Inferior parietal cortex (tissue), 1 donor: ENCODE measurements at regions not wholly inside any gene's neighbourhood (a gene's known extent, or its start where the extent isn't known, plus 50 kb on each side); places are given as distances from the start of the nearest gene placed in this dataset.

ENCODE experiments used
- DNase-seq: peaks from one replicate; pipeline ENCODE4 v3.0.0-alpha.2; 2016; ENCODE audit errors: extremely low spot score

GRCh38 chr15:69737916-69738315, 285.3 kb downstream of the RPLP1 start:
- DNase-seq = no peak

GRCh38 chr15:69740684-69741083, 288.1 kb downstream of the RPLP1 start:
- DNase-seq = no peak

DNA sequence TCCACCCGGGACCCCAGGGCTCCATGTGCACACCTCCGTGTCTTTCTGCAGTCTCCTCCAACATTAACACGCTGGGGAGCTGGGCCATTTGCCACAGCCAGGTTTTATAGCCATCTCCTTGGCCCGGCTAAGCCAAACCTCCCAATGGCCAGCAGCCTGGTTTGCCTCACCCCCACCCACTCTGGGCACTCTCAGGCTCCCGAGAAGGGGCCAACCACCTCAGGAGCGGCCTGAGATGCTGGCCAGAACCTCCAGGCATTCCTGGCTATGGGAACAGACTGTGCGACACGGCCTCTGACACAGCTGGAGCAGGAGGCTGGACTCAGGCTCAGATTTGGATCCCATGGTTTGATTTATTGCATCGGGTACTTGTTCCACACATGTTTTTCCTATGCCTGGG, 289.7 kb downstream of the RPLP1 start:
- DNase-seq = no peak

GRCh38 chr15:69743091-69743490, 290.5 kb downstream of the RPLP1 start:
- no peak for DNase-seq

GRCh38 chr15:69744391-69745162, 292.0 kb downstream of the RPLP1 start:
- no peak for DNase-seq

GRCh38 chr15:69747193-69747592, 294.6 kb downstream of the RPLP1 start:
- no peak for DNase-seq

GRCh38 chr15:69748131-69748530, 295.5 kb downstream of the RPLP1 start:
- peak; percentile 24 for DNase-seq

DNA sequence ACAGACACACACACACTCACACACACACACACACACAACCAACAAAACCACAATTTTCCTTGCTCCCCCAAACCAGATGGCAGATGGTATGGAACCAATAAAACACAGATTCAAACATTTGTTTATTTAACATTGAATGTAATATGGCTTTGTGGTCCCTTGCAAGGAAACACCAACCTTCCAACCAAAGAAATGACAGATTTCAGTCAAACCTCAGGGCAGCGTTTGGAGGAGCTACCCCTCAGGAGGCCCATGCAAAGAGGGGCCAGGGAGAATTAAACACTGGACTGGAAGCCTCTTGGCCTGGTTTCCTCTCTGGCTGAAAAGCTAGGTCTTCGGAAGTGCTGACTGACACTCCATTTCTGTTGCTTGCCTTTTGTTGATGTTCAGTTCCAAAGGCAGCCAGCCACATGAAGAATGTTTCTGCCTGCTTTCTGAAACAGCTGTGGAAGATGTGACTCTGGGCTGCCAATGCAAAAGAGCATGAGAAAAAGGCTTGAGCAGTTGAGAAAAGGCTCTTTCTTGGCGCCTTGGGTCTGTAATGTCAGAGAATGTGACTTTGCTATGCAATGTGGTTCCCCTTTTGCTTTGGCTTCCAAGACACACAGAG, 296.1 kb downstream of the RPLP1 start:
- peak; percentile 15 for DNase-seq

DNA sequence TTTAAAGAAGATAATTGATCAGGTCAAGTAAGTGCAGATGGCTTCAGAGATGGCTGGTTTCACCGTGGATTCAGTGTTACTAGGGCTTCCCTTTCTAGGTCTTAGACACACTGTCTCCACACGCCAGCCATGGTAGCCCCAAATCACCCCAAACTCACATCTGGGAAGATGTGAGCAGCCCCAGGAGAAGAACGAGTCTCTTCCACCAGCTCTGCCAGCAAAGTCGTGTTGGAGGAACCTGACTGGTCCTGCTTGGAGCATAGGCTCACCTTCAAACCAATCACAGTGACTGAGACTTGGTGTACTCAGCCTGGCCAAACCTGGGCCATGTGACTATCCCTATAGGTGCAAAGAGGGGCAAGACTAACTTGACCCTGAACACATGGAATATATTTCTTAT, 296.7 kb downstream of the RPLP1 start:
- no peak for DNase-seq

GRCh38 chr15:69749797-69750196, 297.2 kb downstream of the RPLP1 start:
- no peak for DNase-seq

- no peak for DNase-seq
Measured at GRCh38 chr15:69750253-69750652, 297.6 kb downstream of the RPLP1 start.

- no peak for DNase-seq
Measured at GRCh38 chr15:69751147-69751546, 298.5 kb downstream of the RPLP1 start.

GRCh38 chr15:69751566-69751965, 298.9 kb downstream of the RPLP1 start:
- no peak for DNase-seq

DNA sequence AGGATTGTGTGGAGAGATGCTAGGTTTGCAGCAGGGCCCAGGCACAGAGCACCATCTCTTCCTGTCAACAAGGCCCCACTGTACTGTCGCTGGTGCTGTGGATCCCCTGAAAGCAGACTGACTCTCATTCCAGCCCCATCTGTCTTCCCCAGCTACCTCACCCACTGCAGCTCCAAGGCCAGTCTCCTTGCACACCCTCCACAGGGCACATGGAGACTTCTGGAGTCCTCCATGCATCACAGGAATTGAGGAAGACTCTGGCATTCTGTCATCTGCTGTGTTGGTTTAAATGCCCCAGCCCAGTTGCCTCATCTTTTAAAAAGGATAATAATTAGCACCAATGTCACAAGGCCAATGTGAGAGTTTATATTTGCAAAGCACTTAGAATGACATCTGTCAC, 301.2 kb downstream of the RPLP1 start:
- no peak for DNase-seq

- DNase-seq = no peak
Measured at GRCh38 chr15:69754313-69754712, 301.7 kb downstream of the RPLP1 start.

GRCh38 chr15:69755551-69756310, 303.1 kb downstream of the RPLP1 start:
- DNase-seq = no peak

DNA sequence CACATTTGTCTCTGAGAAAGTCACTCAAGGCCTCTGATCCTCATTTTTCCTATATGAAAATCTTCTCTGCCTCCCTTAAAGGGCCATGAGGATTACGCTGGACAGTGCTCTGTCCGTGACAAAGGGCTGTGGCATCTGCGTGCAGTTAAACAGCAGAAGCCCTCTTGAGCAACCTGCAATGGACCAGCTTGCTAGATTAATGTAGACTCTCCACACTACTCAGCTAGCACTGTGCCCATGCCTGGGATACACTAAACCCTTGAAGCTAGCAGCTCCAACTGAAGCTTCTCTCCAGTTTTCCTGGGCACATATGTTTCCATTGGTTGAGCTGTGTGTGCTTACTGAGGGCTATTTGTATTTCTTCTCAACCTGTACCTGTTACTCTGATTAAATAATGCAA, 303.8 kb downstream of the RPLP1 start:
- DNase-seq = no peak

- no peak for DNase-seq
Measured at GRCh38 chr15:69757186-69757585, 304.6 kb downstream of the RPLP1 start.

DNA sequence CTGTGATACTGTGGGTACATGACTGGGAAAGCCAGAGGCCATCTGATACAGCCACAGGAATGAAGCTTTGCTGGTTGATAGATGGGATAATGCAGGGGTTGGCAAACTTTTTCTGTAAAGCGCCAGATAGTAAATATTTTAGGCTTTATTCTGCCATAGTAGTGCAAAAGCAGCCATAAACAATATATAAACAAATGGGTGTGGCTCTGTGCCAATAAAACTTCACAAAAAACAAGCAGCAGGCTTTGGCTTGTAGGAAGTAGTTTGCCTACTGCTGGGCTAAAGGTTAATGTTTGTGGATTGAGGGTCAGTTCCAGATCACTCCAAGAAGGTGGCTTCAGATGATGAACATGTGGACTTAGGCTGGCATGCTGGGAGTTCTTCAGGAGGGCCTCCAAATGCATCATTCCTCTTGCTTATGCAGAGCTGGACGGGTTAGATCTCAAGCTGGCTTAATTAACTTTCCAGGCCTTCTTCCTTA, 305.7 kb downstream of the RPLP1 start:
- no peak for DNase-seq

- DNase-seq = no peak
Measured at GRCh38 chr15:69758810-69759790, 306.5 kb downstream of the RPLP1 start.

- DNase-seq = no peak
Measured at GRCh38 chr15:69760258-69760845, 307.7 kb downstream of the RPLP1 start.
